ENCODE measurements at regions not wholly inside any gene's neighbourhood (a gene's known extent, or its start where the extent isn't known, plus 50 kb on each side); places are given as distances from the start of the nearest gene placed in this dataset.

GRCh38 chr15:72948662-72949061 lies 103.6 kb upstream of the NEO1 start:
- no peak for TF ChIP-seq CTCF (IDR thresholded peaks at IDR 0.05)

- TF ChIP-seq CTCF (IDR thresholded peaks at IDR 0.05) = no peak
Observed at GRCh38 chr15:72947709-72948108, 104.6 kb upstream of the NEO1 start.

GRCh38 chr15:72944565-72944964 lies 107.7 kb upstream of the NEO1 start:
- TF ChIP-seq CTCF (IDR thresholded peaks at IDR 0.05) = no peak

GRCh38 chr15:72940229-72940622 lies 112.0 kb upstream of the NEO1 start:
- TF ChIP-seq CTCF (IDR thresholded peaks at IDR 0.05) = no peak

GRCh38 chr15:72939514-72940228 lies 112.6 kb upstream of the NEO1 start:
- no peak for TF ChIP-seq CTCF (IDR thresholded peaks at IDR 0.05)

- no peak for TF ChIP-seq CTCF (IDR thresholded peaks at IDR 0.05)
Observed at GRCh38 chr15:72936691-72937679, 115.3 kb upstream of the NEO1 start.

- TF ChIP-seq CTCF (IDR thresholded peaks at IDR 0.05) = no peak
Observed at GRCh38 chr15:72936237-72936636, 116.0 kb upstream of the NEO1 start.
